Esophagus (tissue), 2 donors: ENCODE measurements at regions not wholly inside any gene's neighbourhood (a gene's known extent, or its start where the extent isn't known, plus 50 kb on each side); places are given as distances from the start of the nearest gene placed in this dataset.

Experiments used
- H3K27ac ChIP-seq, 2 donors: one replicate each; pipeline ENCODE4 v1.5.1; 2013; ENCODE audit warnings: low read depth in 2 of 2, mild to moderate bottlenecking in 2 of 2, inconsistent platforms in 1 of 2, low read length in 1 of 2, moderate library complexity in 1 of 2
- H3K27me3 ChIP-seq, 2 donors: one replicate each; pipeline ENCODE4 v1.6.1; 2013; ENCODE audit warnings: low read length in 2 of 2, control low read depth in 1 of 2, mild to moderate bottlenecking in 1 of 2; ENCODE audit not compliant: insufficient read depth in 2 of 2, control insufficient read depth in 1 of 2
- H3K36me3 ChIP-seq, 2 donors: one replicate each; pipeline ENCODE4 v1.6.1; 2013; ENCODE audit warnings: low read length in 1 of 2; ENCODE audit not compliant: control insufficient read depth in 2 of 2, insufficient read depth in 2 of 2
- H3K4me1 ChIP-seq, 2 donors: one replicate each; pipeline ENCODE4 v1.6.1; 2013; ENCODE audit warnings: low read length in 1 of 2; ENCODE audit not compliant: control insufficient read depth in 2 of 2, insufficient read depth in 2 of 2
- H3K4me3 ChIP-seq, 2 donors: one replicate each; pipeline ENCODE4 v1.5.1; 2013; ENCODE audit warnings: low read length in 2 of 2, mild to moderate bottlenecking in 2 of 2, low read depth in 1 of 2, moderate library complexity in 1 of 2
- H3K9me3 ChIP-seq, 2 donors: one replicate each; pipeline ENCODE4 v1.6.1; 2013; ENCODE audit warnings: mild to moderate bottlenecking in 2 of 2, low read depth in 1 of 2, low read length in 1 of 2, moderate library complexity in 1 of 2; ENCODE audit not compliant: control insufficient read depth in 2 of 2, insufficient read depth in 1 of 2
- whole genome bisulfite sequencing, 2 donors: extraction: QIAGEN DNeasy Blood & Tissue Kit; methylation state at CpG; one replicate each; pipeline ENCODE4 v1.1.7; 2013; 5-methylcytosine and 5-hydroxymethylcytosine counted together
- donor health status: healthy with polysubstance abuse.
- donor health status: Bipolar disorder and iron deficiency.

DNA sequence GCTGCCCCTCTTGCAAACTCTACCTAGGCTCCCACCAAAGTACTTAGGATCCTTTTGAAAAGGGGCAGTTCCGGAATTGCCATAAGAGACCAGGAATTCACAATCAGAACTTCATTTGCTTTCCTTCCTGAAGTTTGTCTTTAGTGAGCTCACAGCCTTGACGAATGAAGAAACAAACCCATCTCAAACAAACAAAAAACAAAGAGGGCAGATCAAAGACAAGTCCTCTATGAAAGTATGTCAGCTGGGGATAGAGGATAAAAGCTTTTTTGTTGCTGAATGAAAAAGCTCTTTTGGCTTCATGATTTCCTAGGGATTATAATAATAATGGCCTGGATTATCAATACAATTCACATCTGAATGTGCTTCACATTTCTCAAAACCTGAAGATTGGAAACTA lies 357.9 kb upstream of the DUSP10 start:
- no peak overlapping the region for H3K27ac ChIP-seq
- no peaks in the 10 kb centered on the region for H3K36me3 ChIP-seq
- H3K27me3 ChIP-seq, result no peaks in the 10 kb centered on the region
- peaks cover 0 to 8% of the 10 kb centered on the region in 2 donors for H3K4me1 ChIP-seq
- no peaks in the 10 kb centered on the region for H3K9me3 ChIP-seq
- no peak overlapping the region for H3K4me3 ChIP-seq
- WGBS, 2 donors, result 41 to 54% methylated on average over 2 of the region's 2 CpGs

DNA sequence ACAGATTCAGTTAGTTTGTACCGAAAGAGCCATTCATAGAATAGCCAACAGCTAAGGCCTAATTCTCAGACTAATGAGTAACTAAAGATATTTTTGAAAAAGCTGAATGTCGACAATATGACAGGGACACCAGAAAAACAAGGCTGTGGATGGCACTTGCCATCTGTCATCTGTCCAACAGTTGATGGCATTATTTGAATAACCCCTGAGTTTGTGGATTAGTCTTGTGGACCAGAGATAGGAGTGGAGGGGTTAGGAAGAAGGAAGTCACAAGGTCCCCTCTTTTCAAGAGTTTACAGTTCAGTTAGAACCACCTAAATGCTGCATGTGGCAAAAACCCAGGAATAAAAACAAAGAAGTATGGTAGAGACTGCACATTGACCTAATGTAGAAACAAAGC lies 356.5 kb upstream of the DUSP10 start:
- Histone ChIP-seq H3K9me3 (no peaks in the 10 kb centered on the region), H3K27me3 (no peaks in the 10 kb centered on the region), H3K36me3 (no peaks in the 10 kb centered on the region), H3K27ac (no peak overlapping the region), H3K4me3 (no peak overlapping the region), H3K4me1 (peaks cover 0 to 4% of the 10 kb centered on the region in 2 donors)
- WGBS, 2 donors, result 49 to 52% methylated on average over 2 of the region's 2 CpGs

GRCh38 chr1:222097588-222097987 lies 355.7 kb upstream of the DUSP10 start:
- Histone ChIP-seq H3K4me1 (peaks cover 0 to 4% of the 10 kb centered on the region in 2 donors), H3K36me3 (no peaks in the 10 kb centered on the region), H3K9me3 (no peaks in the 10 kb centered on the region), H3K27ac (peak overlapping the region; percentile 32 to 58), H3K27me3 (no peaks in the 10 kb centered on the region), H3K4me3 (no peak overlapping the region)
- 66 to 69% methylated on average over 4 of the region's 4 CpGs for WGBS, 2 donors

GRCh38 chr1:222096883-222097282 lies 355.0 kb upstream of the DUSP10 start:
- H3K36me3 ChIP-seq, result no peaks in the 10 kb centered on the region
- peak overlapping the region; percentile 32 to 58 for H3K27ac ChIP-seq
- peaks cover 0 to 4% of the 10 kb centered on the region in 2 donors for H3K4me1 ChIP-seq
- 67 to 69% methylated on average over 4 of the region's 4 CpGs for WGBS, 2 donors
- H3K4me3 ChIP-seq, result no peak overlapping the region
- H3K27me3 ChIP-seq, result no peaks in the 10 kb centered on the region
- no peaks in the 10 kb centered on the region for H3K9me3 ChIP-seq

DNA sequence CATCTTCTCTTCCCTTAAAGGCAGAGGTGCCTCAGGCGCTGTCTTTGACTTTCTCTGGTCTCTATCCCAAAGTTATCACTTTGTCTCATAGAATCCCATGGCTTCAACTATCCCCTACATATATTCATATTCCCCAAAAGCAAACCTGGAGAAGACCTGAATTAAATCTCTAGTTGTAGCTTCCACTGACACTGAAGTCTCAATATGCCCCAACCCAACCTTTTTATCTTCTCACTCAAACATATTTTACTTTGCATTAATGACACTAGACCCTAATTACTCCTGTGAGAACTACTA lies 354.5 kb upstream of the DUSP10 start:
- Histone ChIP-seq H3K27ac (peak overlapping the region in 1 of 2 donors; percentile 32), H3K9me3 (no peaks in the 10 kb centered on the region), H3K36me3 (no peaks in the 10 kb centered on the region), H3K4me1 (peaks cover 0 to 4% of the 10 kb centered on the region in 2 donors), H3K4me3 (no peak overlapping the region), H3K27me3 (no peaks in the 10 kb centered on the region)
- WGBS, 2 donors, result 93 to 100% methylated on average over 1 of the region's 1 CpG

DNA sequence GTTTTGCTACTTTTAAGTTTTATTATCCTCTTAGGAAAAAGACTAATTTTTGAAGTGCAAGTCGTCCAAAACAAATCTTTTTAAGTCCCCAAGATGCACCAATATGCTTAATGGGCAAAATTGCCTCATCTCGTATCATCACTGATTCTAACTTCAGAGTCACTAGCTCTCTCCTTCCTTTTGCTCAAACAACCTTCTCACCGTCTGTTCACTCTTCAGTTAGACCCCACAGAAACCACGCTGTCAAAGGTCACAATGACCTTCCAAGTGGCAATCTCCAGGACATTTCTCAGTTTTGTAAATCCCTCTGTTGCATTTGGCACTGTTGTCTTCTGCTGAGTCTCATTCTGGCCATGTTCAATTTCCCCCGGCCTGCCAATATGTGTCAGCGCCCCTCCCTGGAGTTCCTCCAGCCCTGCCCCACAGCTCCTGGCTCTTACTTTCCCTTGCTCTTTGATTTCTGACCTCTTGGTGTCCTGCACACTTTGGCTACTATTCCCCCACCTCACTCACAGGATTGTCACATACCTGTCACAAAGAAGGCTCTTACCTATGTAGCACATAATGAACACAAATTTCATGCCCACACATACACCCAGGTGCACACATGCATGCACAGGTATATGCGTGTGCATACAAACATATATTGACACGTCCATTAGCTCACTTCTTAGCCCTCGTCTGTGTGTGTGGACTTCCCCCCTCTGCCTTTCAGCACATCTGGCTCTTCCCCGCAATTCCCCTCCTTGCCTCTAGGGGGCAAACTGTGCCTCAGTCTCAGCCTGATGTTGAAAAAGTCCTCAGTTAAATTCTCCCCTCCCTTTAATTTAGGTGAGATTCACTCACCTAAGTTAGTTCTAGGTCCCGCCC lies 354.0 kb upstream of the DUSP10 start:
- no peaks in the 10 kb centered on the region for H3K27me3 ChIP-seq
- H3K36me3 ChIP-seq, result no peaks in the 10 kb centered on the region
- H3K9me3 ChIP-seq, result no peaks in the 10 kb centered on the region
- peaks cover 0 to 4% of the 10 kb centered on the region in 2 donors for H3K4me1 ChIP-seq
- 58 to 64% methylated on average over 11 of the region's 11 CpGs for WGBS, 2 donors
- no peak overlapping the region for H3K27ac ChIP-seq
- H3K4me3 ChIP-seq, result no peak overlapping the region

DNA sequence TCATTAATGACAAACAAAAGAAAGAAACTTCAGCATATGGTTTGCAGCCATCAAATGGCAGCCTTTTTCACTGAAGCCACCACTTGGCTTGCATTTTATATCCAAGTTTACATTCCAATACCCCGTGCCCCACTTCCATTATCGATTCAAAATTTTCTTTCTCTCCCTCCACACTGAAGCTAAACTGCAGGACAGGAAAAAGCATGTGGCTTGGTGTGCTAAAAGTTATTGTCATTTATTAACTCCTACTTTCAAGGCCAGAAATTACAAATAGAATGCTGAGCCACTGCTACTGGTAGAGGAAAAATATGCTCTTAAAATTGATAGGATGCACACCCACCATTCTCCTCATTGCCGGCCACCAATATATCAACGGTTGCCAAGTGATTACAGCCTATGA lies 351.6 kb upstream of the DUSP10 start:
- WGBS, 2 donors, result 59 to 71% methylated on average over 4 of the region's 4 CpGs
- Histone ChIP-seq H3K9me3 (no peaks in the 10 kb centered on the region), H3K4me1 (peaks cover 0 to 4% of the 10 kb centered on the region in 2 donors), H3K36me3 (no peaks in the 10 kb centered on the region), H3K4me3 (no peak overlapping the region), H3K27me3 (no peaks in the 10 kb centered on the region), H3K27ac (no peak overlapping the region)

DNA sequence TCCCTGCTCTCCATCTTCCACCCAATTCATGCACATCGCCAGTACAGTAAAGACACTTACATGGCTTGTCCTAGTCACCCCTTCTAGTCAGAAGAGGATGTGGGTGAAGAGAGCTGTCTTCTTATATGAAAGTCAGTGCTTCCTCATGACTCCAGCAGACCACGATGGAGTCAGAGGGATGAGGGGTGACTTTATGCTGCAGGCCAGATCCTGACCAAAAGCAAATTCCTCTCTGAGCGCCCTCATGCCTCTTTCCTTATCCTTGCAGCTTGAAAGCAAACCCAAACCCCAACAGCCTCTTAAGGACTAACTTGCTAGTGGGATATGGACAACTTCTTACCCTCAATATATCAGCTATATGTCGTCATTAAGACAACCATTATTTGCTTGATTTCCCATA lies 348.2 kb upstream of the DUSP10 start:
- Histone ChIP-seq H3K36me3 (no peaks in the 10 kb centered on the region), H3K27me3 (no peaks in the 10 kb centered on the region), H3K9me3 (no peaks in the 10 kb centered on the region), H3K27ac (no peak overlapping the region), H3K4me1 (peaks cover 0 to 3% of the 10 kb centered on the region in 2 donors), H3K4me3 (no peak overlapping the region)
- 82 to 86% methylated on average over 4 of the region's 4 CpGs for WGBS, 2 donors

DNA sequence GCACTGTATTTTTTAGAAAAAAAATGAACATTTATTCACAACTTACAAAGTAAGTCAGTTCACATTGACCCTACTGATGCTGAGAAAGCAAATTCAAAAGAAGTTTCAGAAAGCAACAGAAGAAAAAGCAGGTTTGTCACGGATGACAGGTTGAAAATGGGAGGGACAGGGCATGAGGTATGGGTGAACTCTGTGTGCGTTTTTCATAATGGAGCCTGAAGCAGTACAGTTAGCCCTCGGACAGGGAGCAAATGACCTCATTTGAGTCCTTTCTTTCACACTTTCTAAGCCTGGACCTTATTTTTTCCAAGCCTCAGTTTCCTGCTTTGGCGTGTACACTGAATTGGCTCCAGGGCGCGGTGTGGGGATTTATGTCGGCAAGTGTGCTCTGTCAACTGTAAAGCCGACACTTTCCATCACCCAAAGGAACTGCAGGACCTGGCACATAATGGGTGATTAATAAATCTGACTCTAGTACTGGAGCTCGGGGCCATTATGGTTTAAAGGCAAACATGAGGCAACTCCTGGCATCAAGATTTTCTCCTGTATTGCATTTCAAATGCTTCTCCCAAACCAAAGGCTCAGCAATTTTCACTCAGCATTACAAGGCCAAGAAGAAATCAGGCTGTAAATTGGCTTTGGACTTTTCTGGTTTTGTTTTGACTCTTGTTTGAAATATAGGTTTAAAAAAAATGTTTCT lies 345.5 kb upstream of the DUSP10 start:
- no peak overlapping the region for H3K27ac ChIP-seq
- peaks cover 0 to 3% of the 10 kb centered on the region in 2 donors for H3K4me1 ChIP-seq
- 45 to 58% methylated on average over 9 of the region's 9 CpGs for WGBS, 2 donors

More for the DNA sequence above, 345.5 kb upstream of the DUSP10 start:
- Histone ChIP-seq H3K4me3 (no peak overlapping the region), H3K27me3 (no peaks in the 10 kb centered on the region), H3K36me3 (no peaks in the 10 kb centered on the region), H3K9me3 (no peaks in the 10 kb centered on the region)
